SU-DHL-6 (cell line): ENCODE measurements at regions not wholly inside any gene's neighbourhood (a gene's known extent, or its start where the extent isn't known, plus 50 kb on each side); places are given as distances from the start of the nearest gene placed in this dataset.

ENCODE experiments used
- H2AFZ ChIP-seq: fragments of 200-600 bp; sonication (generic); 2 replicates; pipeline ENCODE4 v1.6.1; 2014; ENCODE audit warnings: low read depth, mild to moderate bottlenecking, moderate library complexity, mixed read lengths, antibody characterized with exemption, low read length; ENCODE audit not compliant: severe bottlenecking
- H3F3A ChIP-seq: fragments of 200-600 bp; shearing (Covaris generic); 2 replicates; pipeline ENCODE4 v1.6.0; 2016; ENCODE audit warnings: antibody characterized with exemption, mild to moderate bottlenecking; ENCODE audit not compliant: insufficient read depth
- H3K27ac ChIP-seq: fragments of 200-600 bp; sonication (generic); 2 replicates; pipeline ENCODE4 v1.5.1; 2016; ENCODE audit warnings: low read depth, mild to moderate bottlenecking, low read length, moderate library complexity, mixed read lengths
- H3K27me3 ChIP-seq: fragments of 200-600 bp; sonication (generic), shearing (Covaris generic); 2 replicates; pipeline ENCODE4 v1.6.0; 2014; ENCODE audit warnings: mild to moderate bottlenecking, low read length
- H3K36me3 ChIP-seq: fragments of 200-600 bp; sonication (generic); 2 replicates; pipeline ENCODE4 v1.6.1; 2014; ENCODE audit warnings: mild to moderate bottlenecking, low read length, mixed read lengths
- H3K4me2 ChIP-seq: fragments of 300-600, 200-600 bp; shearing (Covaris generic), sonication (generic); 2 replicates; pipeline ENCODE4 v1.6.0; 2014; ENCODE audit warnings: low read length, low read depth, mild to moderate bottlenecking; ENCODE audit not compliant: poor library complexity, severe bottlenecking
- H3K4me3 ChIP-seq: fragments of 200-600 bp; sonication (generic); 2 replicates; pipeline ENCODE4 v1.5.1; 2014; ENCODE audit warnings: antibody characterized with exemption, low read length, mild to moderate bottlenecking, mixed read lengths; ENCODE audit not compliant: insufficient read depth, poor library complexity, severe bottlenecking
- H3K79me2 ChIP-seq: fragments of 200-600 bp; sonication (generic); 2 replicates; pipeline ENCODE4 v1.6.1; 2014; ENCODE audit warnings: mild to moderate bottlenecking, low read length, moderate library complexity; ENCODE audit not compliant: insufficient read depth
- H3K9ac ChIP-seq: fragments of 200-600 bp; sonication (generic); 2 replicates; pipeline ENCODE4 v1.7.0; 2014; ENCODE audit warnings: mild to moderate bottlenecking, low read length
- H3K9me2 ChIP-seq: fragments of 200-600 bp; sonication (generic); replicated peaks from 2 replicates; pipeline ENCODE4 v1.6.1; 2014; ENCODE audit warnings: low read length; ENCODE audit not compliant: insufficient read depth
- H3K9me3 ChIP-seq: fragments of 200-600 bp; sonication (generic); 2 replicates; pipeline ENCODE4 v1.6.1; 2014; ENCODE audit warnings: low read length, mixed read lengths; ENCODE audit not compliant: insufficient read depth
- H4K20me1 ChIP-seq: fragments of 200-600 bp; sonication (generic); 2 replicates; pipeline ENCODE4 v1.6.1; 2014; ENCODE audit warnings: low read depth, mild to moderate bottlenecking, antibody characterized with exemption, low read length, moderate library complexity, mixed read lengths
- EZH2phosphoT487 ChIP-seq: fragments of 200-600 bp; sonication (generic), shearing (Covaris generic); conservative IDR thresholded peaks from 2 replicates; pipeline ENCODE4 v1.6.1; 2018; ENCODE audit warnings: mild to moderate bottlenecking, antibody characterized with exemption, low read length, moderate library complexity, mixed read lengths
- TF ChIP-seq, protein P1 (sequence below): fragments of 200-600 bp; sonication (generic); IDR thresholded peaks from one replicate; pipeline ENCODE4 v1.5.1; 2017; ENCODE audit warnings: antibody characterized with exemption, mild to moderate bottlenecking, low read length, moderate library complexity; ENCODE audit not compliant: insufficient read depth, poor library complexity, severe bottlenecking

DNA sequence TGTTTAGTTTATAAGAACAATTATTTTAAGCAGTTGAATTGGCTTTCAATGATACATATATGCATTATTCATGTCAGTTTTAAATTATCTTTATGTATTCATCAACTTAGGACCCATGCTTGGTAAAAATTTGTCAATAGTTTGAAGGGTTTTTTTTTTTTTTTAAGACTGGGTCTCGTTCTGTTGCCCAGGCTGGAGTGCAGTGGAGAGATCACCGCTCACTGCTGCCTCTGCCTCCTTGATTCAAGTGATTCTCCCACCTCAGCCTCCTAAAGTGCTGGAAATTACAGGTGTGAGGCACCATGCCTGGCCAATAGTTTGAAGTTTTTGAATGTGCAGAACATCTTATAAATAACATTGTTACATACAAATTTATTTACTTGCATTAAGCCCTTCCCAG, 1671.0 kb upstream of the B3GALT2 start:
- Histone ChIP-seq H3K36me3 (no peaks in the 10 kb centered on the region), H3K9me3 (no peaks in the 10 kb centered on the region), H4K20me1 (no peaks in the 10 kb centered on the region), H3K4me2 (no peak overlapping the region), H3F3A (no peaks in the 10 kb centered on the region), H2AFZ (peak overlapping the region; percentile 62), H3K9ac (no peak overlapping the region), H3K4me3 (no peak overlapping the region), H3K9me2 (no peaks in the 10 kb centered on the region), H3K79me2 (no peaks in the 10 kb centered on the region), H3K27ac (no peak overlapping the region), H3K27me3 (no peaks in the 10 kb centered on the region)
- no peak for TF ChIP-seq EZH2phosphoT487
- TF ChIP-seq, protein P1, sequence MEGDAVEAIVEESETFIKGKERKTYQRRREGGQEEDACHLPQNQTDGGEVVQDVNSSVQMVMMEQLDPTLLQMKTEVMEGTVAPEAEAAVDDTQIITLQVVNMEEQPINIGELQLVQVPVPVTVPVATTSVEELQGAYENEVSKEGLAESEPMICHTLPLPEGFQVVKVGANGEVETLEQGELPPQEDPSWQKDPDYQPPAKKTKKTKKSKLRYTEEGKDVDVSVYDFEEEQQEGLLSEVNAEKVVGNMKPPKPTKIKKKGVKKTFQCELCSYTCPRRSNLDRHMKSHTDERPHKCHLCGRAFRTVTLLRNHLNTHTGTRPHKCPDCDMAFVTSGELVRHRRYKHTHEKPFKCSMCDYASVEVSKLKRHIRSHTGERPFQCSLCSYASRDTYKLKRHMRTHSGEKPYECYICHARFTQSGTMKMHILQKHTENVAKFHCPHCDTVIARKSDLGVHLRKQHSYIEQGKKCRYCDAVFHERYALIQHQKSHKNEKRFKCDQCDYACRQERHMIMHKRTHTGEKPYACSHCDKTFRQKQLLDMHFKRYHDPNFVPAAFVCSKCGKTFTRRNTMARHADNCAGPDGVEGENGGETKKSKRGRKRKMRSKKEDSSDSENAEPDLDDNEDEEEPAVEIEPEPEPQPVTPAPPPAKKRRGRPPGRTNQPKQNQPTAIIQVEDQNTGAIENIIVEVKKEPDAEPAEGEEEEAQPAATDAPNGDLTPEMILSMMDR, result no peak

DNA sequence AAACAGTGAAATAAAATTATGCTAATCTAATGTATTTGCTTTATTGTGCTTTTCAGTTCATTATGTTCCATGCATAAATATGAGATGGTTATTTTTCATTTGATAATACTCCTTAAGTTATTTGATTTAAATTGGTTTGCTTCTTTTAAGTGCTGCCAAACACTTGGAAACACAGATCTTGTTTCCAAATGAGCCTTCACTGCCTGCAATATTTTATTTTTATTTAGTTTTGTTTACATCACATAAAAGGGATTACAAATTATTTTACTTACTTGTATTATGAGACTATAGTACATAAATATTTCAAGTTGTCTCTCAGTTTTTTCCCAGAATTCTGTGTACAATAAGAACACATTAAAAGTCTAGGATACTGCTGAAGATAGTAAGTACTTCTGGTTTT, 1662.4 kb upstream of the B3GALT2 start:
- TF ChIP-seq EZH2phosphoT487, result no peak
- TF ChIP-seq, protein P1, result no peak
- H3K79me2 ChIP-seq, result no peaks in the 10 kb centered on the region
- no peak overlapping the region for H3K4me3 ChIP-seq
- H2AFZ ChIP-seq, result peak overlapping the region; percentile 74
- H3K27ac ChIP-seq, result no peak overlapping the region
- no peaks in the 10 kb centered on the region for H3F3A ChIP-seq
- no peak overlapping the region for H3K4me2 ChIP-seq
- H3K9ac ChIP-seq, result no peak overlapping the region
- no peaks in the 10 kb centered on the region for H3K9me2 ChIP-seq
- no peaks in the 10 kb centered on the region for H3K9me3 ChIP-seq
- no peaks in the 10 kb centered on the region for H3K36me3 ChIP-seq
- no peaks in the 10 kb centered on the region for H4K20me1 ChIP-seq
- H3K27me3 ChIP-seq, result no peaks in the 10 kb centered on the region

DNA sequence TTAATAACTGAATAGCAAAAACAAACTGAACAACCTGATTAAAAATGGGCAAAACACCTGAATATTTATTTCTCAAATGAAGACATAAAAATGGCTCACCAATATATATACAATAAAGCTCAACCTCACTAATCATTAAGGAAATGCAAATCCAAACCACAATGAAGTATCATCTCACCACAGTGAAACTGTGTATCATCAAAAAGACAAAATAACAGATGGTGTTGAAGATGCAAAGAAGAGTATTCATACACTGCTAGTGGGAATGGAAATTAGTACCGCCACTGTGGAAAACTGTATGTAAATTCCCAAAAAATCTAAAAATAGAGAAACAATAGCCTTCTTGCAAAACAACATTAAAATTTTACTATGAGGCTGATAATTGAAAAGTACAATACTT, 1660.1 kb upstream of the B3GALT2 start:
- Histone ChIP-seq H3K9me2 (no peaks in the 10 kb centered on the region), H3K36me3 (no peaks in the 10 kb centered on the region), H3K9me3 (no peaks in the 10 kb centered on the region), H3K27me3 (no peaks in the 10 kb centered on the region), H2AFZ (peak overlapping the region; percentile 62), H3F3A (no peaks in the 10 kb centered on the region), H4K20me1 (no peaks in the 10 kb centered on the region), H3K4me2 (no peak overlapping the region), H3K27ac (no peak overlapping the region), H3K4me3 (no peak overlapping the region), H3K9ac (no peak overlapping the region), H3K79me2 (no peaks in the 10 kb centered on the region)
- no peak for TF ChIP-seq EZH2phosphoT487
- TF ChIP-seq, protein P1, result no peak

DNA sequence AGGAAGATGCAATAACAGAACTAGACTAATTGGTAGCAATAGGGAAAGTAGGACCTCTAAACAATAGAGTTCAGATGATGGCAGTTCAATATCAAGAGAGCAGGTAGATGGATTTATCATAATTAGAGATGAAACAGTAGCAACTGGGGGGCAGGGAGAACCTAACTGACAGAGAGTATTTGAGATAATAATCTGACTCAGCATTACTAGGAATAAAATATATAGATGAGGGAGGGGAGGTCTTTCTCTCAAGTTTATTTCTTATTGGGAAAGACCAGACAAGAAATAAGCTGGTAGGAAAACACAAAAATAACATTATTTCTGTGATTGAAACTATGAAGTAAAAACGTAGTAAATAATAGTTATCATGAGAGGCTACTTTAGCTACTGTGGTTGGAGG, 1656.7 kb upstream of the B3GALT2 start:
- Histone ChIP-seq H3K9ac (no peak overlapping the region), H3F3A (no peaks in the 10 kb centered on the region), H3K4me2 (no peak overlapping the region), H3K36me3 (no peaks in the 10 kb centered on the region), H4K20me1 (no peaks in the 10 kb centered on the region), H3K79me2 (no peaks in the 10 kb centered on the region), H3K27me3 (no peaks in the 10 kb centered on the region), H3K9me2 (no peaks in the 10 kb centered on the region), H3K4me3 (no peak overlapping the region), H3K9me3 (no peaks in the 10 kb centered on the region; the same call in 1 of the 2 replicates), H2AFZ (peak overlapping the region; percentile 6), H3K27ac (no peak overlapping the region)
- TF ChIP-seq, protein P1, result no peak
- no peak for TF ChIP-seq EZH2phosphoT487
